H9 (cell line): ENCODE measurements at regions not wholly inside any gene's neighbourhood (a gene's known extent, or its start where the extent isn't known, plus 50 kb on each side); places are given as distances from the start of the nearest gene placed in this dataset.

ENCODE experiments used
- DNase-seq: peaks from one replicate; pipeline ENCODE4 v3.0.0-alpha.2; 2017
- H2AFZ ChIP-seq: one replicate; pipeline ENCODE4 v1.6.1; 2013; ENCODE audit warnings: mild to moderate bottlenecking, low read length, control low read depth, moderate library complexity
- H2AK5ac ChIP-seq: 2 replicates; pipeline ENCODE4 v1.6.1; 2013; ENCODE audit warnings: low read length, control low read depth, mixed read lengths; ENCODE audit not compliant: insufficient read length
- H2BK120ac ChIP-seq: one replicate; pipeline ENCODE4 v1.6.1; 2013; ENCODE audit warnings: low read depth, mild to moderate bottlenecking, low read length, control low read depth, inconsistent platforms; ENCODE audit not compliant: poor library complexity, severe bottlenecking
- H2BK12ac ChIP-seq: 2 replicates; pipeline ENCODE4 v1.6.1; 2013; ENCODE audit warnings: low read length, control low read depth, mixed read lengths, low read depth; ENCODE audit not compliant: insufficient read length
- H2BK15ac ChIP-seq: 2 replicates; pipeline ENCODE4 v1.6.1; 2013; ENCODE audit warnings: low read depth, low read length, control low read depth
- H2BK20ac ChIP-seq: one replicate; pipeline ENCODE4 v1.6.1; 2013; ENCODE audit warnings: low read depth, mild to moderate bottlenecking, low read length, control low read depth, inconsistent platforms; ENCODE audit not compliant: poor library complexity, severe bottlenecking
- H2BK5ac ChIP-seq: 2 replicates; pipeline ENCODE4 v1.6.1; 2013; ENCODE audit warnings: low read length, control low read depth, mixed read lengths; ENCODE audit not compliant: insufficient read length
- H3K14ac ChIP-seq: 2 replicates; pipeline ENCODE4 v1.6.1; 2013; ENCODE audit warnings: low read length, control low read depth; ENCODE audit not compliant: insufficient read depth
- H3K18ac ChIP-seq: 2 replicates; pipeline ENCODE4 v1.6.1; 2013; ENCODE audit warnings: low read depth, mild to moderate bottlenecking, mixed read lengths, low read length, control low read depth; ENCODE audit not compliant: insufficient read length
- H3K23ac ChIP-seq: 2 replicates; pipeline ENCODE4 v1.6.1; 2013; ENCODE audit warnings: low read length, control low read depth, mixed read lengths, low read depth; ENCODE audit not compliant: insufficient read length
- H3K23me2 ChIP-seq: 2 replicates; pipeline ENCODE4 v1.6.1; 2013; ENCODE audit warnings: low read depth, mild to moderate bottlenecking, mixed read lengths, low read length, control low read depth; ENCODE audit not compliant: insufficient read length, poor library complexity, severe bottlenecking
- H3K27ac ChIP-seq: 2 replicates; pipeline ENCODE4 v1.5.1; 2013; ENCODE audit warnings: low read length, control low read depth, mixed read lengths, low read depth; ENCODE audit not compliant: insufficient read length
- H3K27me3 ChIP-seq: 2 replicates; pipeline ENCODE4 v1.6.1; 2013; ENCODE audit warnings: low read length, control low read depth, inconsistent platforms; ENCODE audit not compliant: insufficient read depth
- H3K4ac ChIP-seq: 2 replicates; pipeline ENCODE4 v1.6.1; 2013; ENCODE audit warnings: low read depth, mild to moderate bottlenecking, control low read depth, inconsistent platforms, low read length, moderate library complexity
- H3K4me1 ChIP-seq: 2 replicates; pipeline ENCODE4 v1.6.1; 2013; ENCODE audit warnings: low read length, control low read depth, inconsistent platforms; ENCODE audit not compliant: insufficient read depth
- H3K4me2 ChIP-seq: 2 replicates; pipeline ENCODE4 v1.6.1; 2013; ENCODE audit warnings: low read length, control low read depth, mixed read lengths; ENCODE audit not compliant: insufficient read length, insufficient read depth
- H3K56ac ChIP-seq: 2 replicates; pipeline ENCODE4 v1.6.1; 2013; ENCODE audit warnings: low read depth, mild to moderate bottlenecking, mixed read lengths, low read length, control low read depth; ENCODE audit not compliant: insufficient read length
- H3K79me1 ChIP-seq: 2 replicates; pipeline ENCODE4 v1.6.1; 2013; ENCODE audit warnings: low read depth, mild to moderate bottlenecking, moderate library complexity, low read length, control low read depth, inconsistent platforms; ENCODE audit not compliant: insufficient read depth, poor library complexity, severe bottlenecking
- H3K79me2 ChIP-seq: 2 replicates; pipeline ENCODE4 v1.6.1; 2013; ENCODE audit warnings: low read length, control low read depth, inconsistent platforms; ENCODE audit not compliant: insufficient read depth
- H3K9ac ChIP-seq: 2 replicates; pipeline ENCODE4 v1.6.1; 2013; ENCODE audit warnings: low read length, control low read depth, mixed read lengths; ENCODE audit not compliant: insufficient read length; ENCODE audit errors: extremely low read depth
- H3K9me3 ChIP-seq: one replicate; pipeline ENCODE4 v1.6.1; 2013; ENCODE audit warnings: low read depth, low read length, inconsistent platforms; ENCODE audit not compliant: control insufficient read depth
- H3T11ph ChIP-seq: one replicate; pipeline ENCODE4 v1.6.1; 2013; ENCODE audit warnings: mild to moderate bottlenecking, low read length, control low read depth, inconsistent platforms
- H4K20me1 ChIP-seq: one replicate; pipeline ENCODE4 v1.6.1; 2013; ENCODE audit not compliant: control insufficient read depth, insufficient read length, insufficient read depth
- H4K5ac ChIP-seq: 2 replicates; pipeline ENCODE4 v1.6.1; 2013; ENCODE audit warnings: low read depth, mild to moderate bottlenecking, mixed read lengths, low read length, control low read depth; ENCODE audit not compliant: insufficient read length
- H4K8ac ChIP-seq: replicated peaks from 2 replicates; pipeline ENCODE4 v1.6.1; 2013; ENCODE audit warnings: low read length, control low read depth, mixed read lengths, low read depth; ENCODE audit not compliant: insufficient read length
- H4K91ac ChIP-seq: 2 replicates; pipeline ENCODE4 v1.6.1; 2013; ENCODE audit warnings: low read depth, mild to moderate bottlenecking, moderate library complexity, mixed read lengths, low read length, control low read depth; ENCODE audit not compliant: insufficient read length
- H3K27ac Mint-ChIP-seq, 3 experiments: 2 replicates in 2 of 3; 3 replicates in 1 of 3; pipeline ENCODE4 v1.8.0; 2020 to 2021; ENCODE audit warnings: mixed read lengths in 3 of 3, mild to moderate bottlenecking in 1 of 3, moderate library complexity in 1 of 3
- H3K27me3 Mint-ChIP-seq: 2 replicates; pipeline ENCODE4 v1.8.0; 2021; ENCODE audit warnings: low read depth, mild to moderate bottlenecking, moderate library complexity, mixed read lengths
- H3K36me3 Mint-ChIP-seq, 3 experiments: 2 replicates in 2 of 3; 3 replicates in 1 of 3; pipeline ENCODE4 v1.8.0; 2020 to 2021; ENCODE audit warnings: low read depth in 3 of 3, mixed read lengths in 3 of 3; ENCODE audit not compliant: insufficient read depth in 1 of 3
- H3K4me1 Mint-ChIP-seq, 2 experiments: 2 replicates each; pipeline ENCODE4 v1.8.0; 2020; ENCODE audit warnings: mixed read lengths in 2 of 2
- H3K4me3 Mint-ChIP-seq, 2 experiments: 2 replicates in 1 of 2; 3 replicates in 1 of 2; pipeline ENCODE4 v1.8.0; 2020 to 2021; ENCODE audit warnings: mild to moderate bottlenecking in 2 of 2, mixed read lengths in 2 of 2, moderate library complexity in 1 of 2
- H3K9me3 Mint-ChIP-seq, 2 experiments: 2 replicates in 1 of 2; 3 replicates in 1 of 2; pipeline ENCODE4 v1.8.0; 2020; ENCODE audit warnings: mild to moderate bottlenecking in 2 of 2, mixed read lengths in 2 of 2, moderate library complexity in 1 of 2
- WGBS: extraction: QIAGEN DNeasy Blood & Tissue Kit; methylation state at CpG from one replicate; pipeline ENCODE4 v1.1.7; 2013; ENCODE audit warnings: missing lambda C conversion rate, low lambda C conversion rate, mixed read lengths; ENCODE audit not compliant: insufficient read length; ENCODE audit errors: extremely low coverage; 5-methylcytosine and 5-hydroxymethylcytosine counted together
- TF ChIP-seq, protein P1 (sequence below): fragments of 200-600 bp; sonication (generic); conservative IDR thresholded peaks from 3 replicates; pipeline ENCODE4 v1.8.0; 2021; ENCODE audit warnings: antibody characterized with exemption, mild to moderate bottlenecking

DNA sequence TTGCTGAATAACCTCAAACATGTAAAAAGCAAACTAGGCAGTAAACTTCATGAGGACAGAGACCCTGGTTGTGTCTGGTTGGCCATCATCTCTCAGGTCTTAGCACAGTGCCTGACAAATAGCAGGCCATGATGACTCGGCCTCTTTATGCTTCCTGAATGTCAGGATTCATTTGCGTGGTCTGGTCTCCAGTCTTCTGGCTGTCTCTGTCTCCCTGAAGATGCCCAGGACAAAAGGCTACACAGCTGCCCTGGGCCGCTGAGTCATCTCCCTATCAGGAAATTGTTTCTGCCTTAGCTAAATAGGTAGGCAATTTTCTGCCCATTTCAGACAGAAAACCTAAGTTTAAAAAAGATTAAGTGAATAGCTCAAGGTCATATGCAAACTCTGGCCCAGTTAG lies 84.1 kb upstream of the FNDC3A start:
- H3K4me3 Mint-ChIP-seq, result no peak overlapping the region
- Histone ChIP-seq H2BK15ac (no peak overlapping the region), H4K91ac (no peak overlapping the region), H2BK20ac (no peak overlapping the region), H3K4me2 (no peak overlapping the region), H3K79me2 (no peaks in the 10 kb centered on the region), H4K20me1 (no peaks in the 10 kb centered on the region), H3K4me1 (no peaks in the 10 kb centered on the region), H3K9ac (no peak overlapping the region), H2BK120ac (no peak overlapping the region), H3K14ac (no peak overlapping the region), H2BK5ac (no peak overlapping the region), H3K4ac (no peak overlapping the region), H2BK12ac (no peak overlapping the region), H2AFZ (no peak overlapping the region), H4K5ac (no peak overlapping the region), H3K9me3 (no peaks in the 10 kb centered on the region), H3K23ac (no peak overlapping the region), H2AK5ac (no peak overlapping the region), H3K56ac (no peak overlapping the region), H3K79me1 (no peaks in the 10 kb centered on the region), H3K23me2 (no peaks in the 10 kb centered on the region), H3T11ph (no peak overlapping the region), H3K18ac (no peak overlapping the region), H3K27ac (no peak overlapping the region), H3K27me3 (no peaks in the 10 kb centered on the region), H4K8ac (no peak overlapping the region)
- no peaks in the 10 kb centered on the region for H3K4me1 Mint-ChIP-seq
- H3K36me3 Mint-ChIP-seq, result no peaks in the 10 kb centered on the region; a peak in 1 of 7 replicates
- no peak for DNase-seq
- peaks cover 2% of the 10 kb centered on the region; the same call in 1 of the 2 replicates for H3K27me3 Mint-ChIP-seq
- TF ChIP-seq, protein P1, sequence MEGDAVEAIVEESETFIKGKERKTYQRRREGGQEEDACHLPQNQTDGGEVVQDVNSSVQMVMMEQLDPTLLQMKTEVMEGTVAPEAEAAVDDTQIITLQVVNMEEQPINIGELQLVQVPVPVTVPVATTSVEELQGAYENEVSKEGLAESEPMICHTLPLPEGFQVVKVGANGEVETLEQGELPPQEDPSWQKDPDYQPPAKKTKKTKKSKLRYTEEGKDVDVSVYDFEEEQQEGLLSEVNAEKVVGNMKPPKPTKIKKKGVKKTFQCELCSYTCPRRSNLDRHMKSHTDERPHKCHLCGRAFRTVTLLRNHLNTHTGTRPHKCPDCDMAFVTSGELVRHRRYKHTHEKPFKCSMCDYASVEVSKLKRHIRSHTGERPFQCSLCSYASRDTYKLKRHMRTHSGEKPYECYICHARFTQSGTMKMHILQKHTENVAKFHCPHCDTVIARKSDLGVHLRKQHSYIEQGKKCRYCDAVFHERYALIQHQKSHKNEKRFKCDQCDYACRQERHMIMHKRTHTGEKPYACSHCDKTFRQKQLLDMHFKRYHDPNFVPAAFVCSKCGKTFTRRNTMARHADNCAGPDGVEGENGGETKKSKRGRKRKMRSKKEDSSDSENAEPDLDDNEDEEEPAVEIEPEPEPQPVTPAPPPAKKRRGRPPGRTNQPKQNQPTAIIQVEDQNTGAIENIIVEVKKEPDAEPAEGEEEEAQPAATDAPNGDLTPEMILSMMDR, result no peak
- no peaks in the 10 kb centered on the region for H3K9me3 Mint-ChIP-seq
- no peak overlapping the region for H3K27ac Mint-ChIP-seq
- WGBS, result no CpG with 5 or more reads among the region's 3 CpGs
